ENCODE measurements at regions not wholly inside any gene's neighbourhood (a gene's known extent, or its start where the extent isn't known, plus 50 kb on each side); places are given as distances from the start of the nearest gene placed in this dataset.

DNA sequence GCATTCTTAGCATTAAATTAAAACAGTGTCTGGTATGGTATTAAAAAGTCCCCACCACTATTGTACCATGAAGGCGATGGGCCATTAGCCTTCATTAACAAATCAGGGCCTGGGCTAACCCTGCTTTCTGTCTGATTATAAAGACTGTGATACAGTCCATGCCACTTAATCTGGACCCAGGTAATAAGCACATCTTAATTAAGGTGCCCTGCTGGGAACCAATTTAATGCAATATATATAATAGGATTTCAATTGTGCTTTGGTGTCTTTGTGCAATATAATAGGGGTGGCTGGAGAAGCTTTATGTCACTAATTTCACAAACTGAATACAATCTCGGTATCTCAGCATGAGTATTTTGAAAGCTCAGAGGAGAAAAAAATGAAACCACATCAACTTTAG is 64.4 kb upstream of the CDH8 start:
- Histone ChIP-seq H3K4me3 (ENCODE audit: low read depth in 1 of 2, low read length in 2 of 2) (no peak overlapping the region), H3K9me3 (ENCODE audit: control insufficient read depth in 1 of 2, low read length in 2 of 2) (no peaks in the 10 kb centered on the region), H3K4me1 (ENCODE audit: control insufficient read depth in 1 of 2, insufficient read depth in 2 of 2, low read length in 2 of 2) (no peaks in the 10 kb centered on the region), H3K36me3 (ENCODE audit: control insufficient read depth in 1 of 2, insufficient read depth in 2 of 2, low read length in 2 of 2) (no peaks in the 10 kb centered on the region), H3K27ac (ENCODE audit: low read depth, low read length) (no peak overlapping the region), H3K27me3 (ENCODE audit: control insufficient read depth in 1 of 2, insufficient read depth in 2 of 2, low read length in 2 of 2) (no peaks in the 10 kb centered on the region), H3K9ac (ENCODE audit: low read depth in 1 of 2, low read length in 2 of 2) (no peak overlapping the region)

DNA sequence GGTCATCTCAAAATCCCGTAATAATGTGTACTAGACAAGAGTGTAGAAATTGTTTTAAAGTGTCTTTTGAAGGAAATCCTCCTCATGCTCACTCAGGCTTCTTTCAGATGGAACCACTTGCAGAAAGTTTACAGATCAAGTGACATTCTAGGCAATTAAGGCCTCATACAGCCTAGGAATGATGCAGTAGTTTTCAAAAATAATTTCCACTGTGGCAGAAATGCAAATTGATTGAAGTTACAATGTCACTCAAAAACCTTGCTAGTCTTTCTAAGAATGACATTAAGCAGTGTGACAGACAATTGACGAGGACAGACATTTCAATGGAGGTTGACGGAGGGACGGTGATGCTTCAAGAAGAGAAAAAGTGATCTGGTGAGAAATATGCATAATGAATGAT is 53.5 kb upstream of the CDH8 start:
- no peaks in the 10 kb centered on the region for H3K4me1 ChIP-seq (ENCODE audit: control insufficient read depth in 1 of 2, insufficient read depth in 2 of 2, low read length in 2 of 2)
- H3K27me3 ChIP-seq (ENCODE audit: control insufficient read depth in 1 of 2, insufficient read depth in 2 of 2, low read length in 2 of 2) = no peaks in the 10 kb centered on the region
- no peaks in the 10 kb centered on the region for H3K36me3 ChIP-seq (ENCODE audit: control insufficient read depth in 1 of 2, insufficient read depth in 2 of 2, low read length in 2 of 2)
- H3K27ac ChIP-seq (ENCODE audit: low read depth, low read length) = no peak overlapping the region
- no peaks in the 10 kb centered on the region for H3K9me3 ChIP-seq (ENCODE audit: control insufficient read depth in 1 of 2, low read length in 2 of 2)
- H3K4me3 ChIP-seq (ENCODE audit: low read depth in 1 of 2, low read length in 2 of 2) = no peak overlapping the region
- H3K9ac ChIP-seq (ENCODE audit: low read depth in 1 of 2, low read length in 2 of 2) = no peak overlapping the region

- Histone ChIP-seq H3K4me3 (ENCODE audit: low read depth in 1 of 2, low read length in 2 of 2) (no peak overlapping the region), H3K9ac (ENCODE audit: low read depth in 1 of 2, low read length in 2 of 2) (no peak overlapping the region), H3K27ac (ENCODE audit: low read depth, low read length) (no peak overlapping the region), H3K4me1 (ENCODE audit: control insufficient read depth in 1 of 2, insufficient read depth in 2 of 2, low read length in 2 of 2) (no peaks in the 10 kb centered on the region), H3K36me3 (ENCODE audit: control insufficient read depth in 1 of 2, insufficient read depth in 2 of 2, low read length in 2 of 2) (no peaks in the 10 kb centered on the region), H3K27me3 (ENCODE audit: control insufficient read depth in 1 of 2, insufficient read depth in 2 of 2, low read length in 2 of 2) (no peaks in the 10 kb centered on the region), H3K9me3 (ENCODE audit: control insufficient read depth in 1 of 2, low read length in 2 of 2) (peaks cover 0 to under 1% of the 10 kb centered on the region in 2 donors)
Measured at GRCh38 chr16:62088731-62089410, 52.6 kb upstream of the CDH8 start.
